Right ventricle myocardium superior (tissue), 1 donor: ENCODE measurements at regions not wholly inside any gene's neighbourhood (a gene's known extent, or its start where the extent isn't known, plus 50 kb on each side); places are given as distances from the start of the nearest gene placed in this dataset.

Experiments used
- ATAC-seq: fragments of 200-7000 bp; cut with Tn5 transposase; one replicate; pipeline ENCODE4 v1.9.1; 2020; ENCODE audit warnings: mild to moderate bottlenecking; ENCODE audit not compliant: poor library complexity
- DNase-seq: peaks from one replicate; pipeline ENCODE4 v3.0.0-alpha.2; 2020
- intact Hi-C: fragments of 100-400 bp; cut with DNase I; formaldehyde crosslinking; loops from one replicate; pipeline ENCODE4 v1.11.2; 2022
- donor health status: DM: no; HTN: yes; CAD: no; lungs with severe emphysema.

DNA sequence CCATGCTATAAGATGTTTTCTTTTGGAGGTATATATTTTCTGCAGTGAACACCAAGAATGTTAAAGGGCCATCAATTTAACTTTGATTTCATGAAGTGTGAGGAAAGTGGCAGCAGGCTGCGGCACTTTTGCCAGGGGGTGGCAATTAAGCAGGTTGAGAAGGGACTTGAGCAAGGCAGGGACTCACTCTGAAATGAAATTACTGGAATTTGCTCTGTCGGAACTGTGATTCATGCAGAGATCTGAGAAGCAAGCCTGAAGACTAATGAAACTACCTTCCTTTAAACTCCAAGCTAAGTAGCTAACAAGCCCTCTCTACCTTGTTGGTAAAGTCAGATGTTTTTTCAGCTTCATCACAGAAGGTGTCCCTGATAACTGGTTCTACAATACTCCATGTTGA lies 441.6 kb downstream of the SIPA1L2 start:
- DNase-seq = no peak
- intact Hi-C loops = no loop called here
- no peak for ATAC-seq

DNA sequence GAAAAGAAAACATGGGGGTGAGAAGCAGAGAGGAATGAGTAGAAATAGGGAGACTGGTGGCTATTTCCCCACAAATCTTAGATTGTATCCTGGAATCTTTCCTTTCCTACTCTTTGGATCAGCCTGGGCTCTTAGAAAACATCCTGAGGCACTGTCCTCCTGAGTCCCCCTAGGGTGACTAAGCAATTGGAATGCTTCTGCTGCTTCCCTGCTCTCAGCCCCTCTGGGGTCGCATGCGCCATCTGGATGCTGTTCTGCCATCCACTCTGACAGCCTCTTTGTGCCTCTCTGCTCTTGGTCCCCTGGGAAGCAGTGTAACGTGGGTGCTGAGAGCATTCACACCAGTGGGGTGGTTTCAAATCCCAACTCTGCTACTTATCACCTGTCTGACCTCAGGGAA lies 443.0 kb downstream of the SIPA1L2 start:
- ATAC-seq (no peak), DNase-seq (no peak)
- intact Hi-C loops = no loop called here

- DNase-seq (no peak), ATAC-seq (no peak)
- intact Hi-C loops = no loop called here
These were observed 445.1 kb downstream of the SIPA1L2 start for GRCh38 chr1:232184561-232185530.

DNA sequence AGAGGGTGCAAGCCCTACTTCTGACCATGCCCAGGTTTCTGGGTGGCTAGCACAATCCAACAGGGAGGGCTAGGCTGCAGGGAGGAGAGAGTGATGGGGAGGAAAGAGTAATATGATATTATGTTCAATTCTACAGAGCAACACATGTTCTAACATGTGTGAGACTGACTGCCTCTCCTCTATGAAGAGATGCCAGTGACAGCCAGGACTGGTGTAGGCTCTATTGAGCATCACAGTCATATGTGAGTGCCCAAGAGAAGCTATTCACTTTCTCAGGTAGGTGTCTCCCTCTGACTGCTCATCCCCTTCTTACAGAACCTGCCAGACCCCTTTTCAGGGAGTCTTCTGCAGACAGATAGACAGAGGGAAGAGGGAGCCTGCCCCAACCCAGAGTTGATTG lies 446.1 kb downstream of the SIPA1L2 start:
- intact Hi-C loops = no loop called here
- ATAC-seq = no peak
- no peak for DNase-seq

GRCh38 chr1:232183266-232183800 lies 446.6 kb downstream of the SIPA1L2 start:
- intact Hi-C loops = no loop called here
- ATAC-seq (no peak), DNase-seq (no peak)

- DNase-seq (no peak), ATAC-seq (no peak)
- intact Hi-C loops = no loop called here
These were observed 447.7 kb downstream of the SIPA1L2 start for GRCh38 chr1:232182236-232182635.

DNA sequence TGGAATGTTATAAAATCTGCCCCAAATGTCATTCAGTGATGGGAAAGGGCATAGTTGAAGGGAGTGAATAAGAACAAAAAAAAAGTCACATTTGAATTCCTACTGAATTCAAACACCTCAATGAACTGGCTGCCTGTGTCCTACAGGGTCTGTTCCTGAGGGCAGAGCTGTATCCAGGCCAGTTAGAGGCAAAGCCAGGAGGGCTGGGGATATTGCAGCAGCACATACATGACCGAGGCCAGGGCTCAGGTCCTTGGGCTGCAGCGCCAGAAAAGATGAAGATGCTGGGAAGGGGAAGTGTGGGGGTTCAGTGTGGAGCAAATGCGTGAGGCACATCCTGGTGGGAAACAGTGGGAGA lies 449.2 kb downstream of the SIPA1L2 start:
- DNase-seq (no peak), ATAC-seq (no peak)
- intact Hi-C loops = no loop called here

- ATAC-seq (no peak), DNase-seq (no peak)
- intact Hi-C loops = no loop called here
These were observed 449.8 kb downstream of the SIPA1L2 start for GRCh38 chr1:232179896-232180778.

- intact Hi-C loops = no loop called here
- DNase-seq (no peak), ATAC-seq (no peak)
These were observed 451.7 kb downstream of the SIPA1L2 start for GRCh38 chr1:232178191-232178590.

GRCh38 chr1:232177438-232177837 lies 452.5 kb downstream of the SIPA1L2 start:
- DNase-seq (no peak), ATAC-seq (no peak)
- intact Hi-C loops = no loop called here

- no peak for ATAC-seq
- no peak for DNase-seq
- intact Hi-C loops = no loop called here
These were observed 453.7 kb downstream of the SIPA1L2 start for GRCh38 chr1:232176222-232176621.

- intact Hi-C loops = no loop called here
- no peak for ATAC-seq
- no peak for DNase-seq
These were observed 455.6 kb downstream of the SIPA1L2 start for GRCh38 chr1:232174306-232174705.

DNA sequence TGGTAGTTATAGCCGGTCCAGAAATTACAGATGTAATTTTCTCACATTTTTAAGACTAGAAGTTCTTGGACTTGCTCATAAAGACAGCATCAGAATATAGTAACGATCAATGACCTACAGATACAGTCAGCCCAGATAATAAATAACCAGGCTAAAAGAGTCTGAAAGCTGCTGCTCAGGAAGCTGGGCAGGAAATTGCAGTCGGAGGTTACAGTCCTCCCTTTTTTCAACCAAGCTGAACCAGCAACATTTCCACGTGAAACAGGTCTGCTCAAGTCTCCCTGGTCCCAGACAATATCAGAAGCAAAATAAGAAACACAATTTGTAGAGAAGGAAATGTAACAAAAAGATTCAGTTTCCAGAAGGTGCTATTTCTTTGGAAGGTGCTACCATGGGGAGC lies 457.4 kb downstream of the SIPA1L2 start:
- DNase-seq (no peak), ATAC-seq (no peak)
- intact Hi-C loops = no loop called here

DNA sequence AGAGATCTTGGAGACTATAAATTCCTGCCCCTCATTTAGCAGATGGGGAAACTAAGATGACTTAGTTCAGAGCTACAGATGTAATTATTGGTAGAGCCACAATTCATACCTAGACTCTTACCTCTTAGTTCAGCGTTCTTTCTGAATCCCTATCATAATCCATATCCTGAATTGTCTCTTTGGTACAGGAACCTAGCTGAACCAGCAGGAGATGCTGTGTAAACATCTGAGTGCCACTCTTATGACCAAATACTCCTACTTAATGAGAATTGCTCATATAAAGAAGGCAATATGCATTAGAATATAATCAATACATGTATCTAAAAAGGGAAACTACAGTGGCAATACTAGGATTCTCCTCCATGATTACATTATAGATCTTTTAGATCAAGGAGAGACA lies 459.0 kb downstream of the SIPA1L2 start:
- intact Hi-C loops = no loop called here
- DNase-seq (no peak), ATAC-seq (no peak)

DNA sequence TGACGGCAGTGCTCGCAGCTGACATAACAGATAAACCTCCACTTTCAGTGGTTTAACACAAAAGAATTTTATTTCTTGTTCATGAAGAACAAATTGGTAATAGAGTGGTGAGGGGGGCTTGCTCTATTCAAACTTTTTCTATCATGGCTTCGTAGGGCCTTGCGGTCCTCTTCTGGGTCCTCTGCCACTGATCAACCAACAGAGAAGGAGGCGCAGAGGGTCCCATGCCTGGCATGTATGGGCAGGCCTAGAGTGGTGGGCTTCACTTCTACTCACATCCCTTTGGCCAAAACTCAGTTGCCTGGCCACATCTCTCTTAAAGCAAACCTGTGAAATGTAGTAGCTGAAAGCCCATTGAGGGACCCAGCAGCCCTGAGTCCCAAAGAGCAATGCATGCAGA lies 460.5 kb downstream of the SIPA1L2 start:
- intact Hi-C loops = no loop called here
- DNase-seq (no peak), ATAC-seq (no peak)

DNA sequence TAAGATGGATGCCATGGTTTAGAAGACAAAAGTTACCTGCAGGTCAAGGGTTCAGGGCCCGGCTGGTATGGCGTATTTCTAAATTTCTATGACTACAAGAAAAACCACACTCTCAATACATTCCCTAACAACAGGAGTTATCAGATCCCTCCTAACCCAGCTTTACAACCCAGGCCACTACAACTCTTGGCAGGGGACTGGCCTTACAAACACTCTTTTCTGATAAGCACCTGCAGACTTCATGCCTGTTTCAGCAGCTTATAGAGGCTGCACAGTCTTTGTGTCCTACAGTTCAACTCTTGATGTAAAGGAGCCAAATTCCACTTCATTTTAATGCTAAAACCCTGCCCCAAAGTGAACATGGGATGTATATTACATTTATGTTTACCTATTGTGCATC lies 461.4 kb downstream of the SIPA1L2 start:
- ATAC-seq = no peak
- DNase-seq = no peak

GRCh38 chr1:232166942-232167341 lies 463.0 kb downstream of the SIPA1L2 start:
- no peak for ATAC-seq
- intact Hi-C loops = no loop called here

More for the DNA sequence above, 461.4 kb downstream of the SIPA1L2 start:
- intact Hi-C loops = no loop called here

DNA sequence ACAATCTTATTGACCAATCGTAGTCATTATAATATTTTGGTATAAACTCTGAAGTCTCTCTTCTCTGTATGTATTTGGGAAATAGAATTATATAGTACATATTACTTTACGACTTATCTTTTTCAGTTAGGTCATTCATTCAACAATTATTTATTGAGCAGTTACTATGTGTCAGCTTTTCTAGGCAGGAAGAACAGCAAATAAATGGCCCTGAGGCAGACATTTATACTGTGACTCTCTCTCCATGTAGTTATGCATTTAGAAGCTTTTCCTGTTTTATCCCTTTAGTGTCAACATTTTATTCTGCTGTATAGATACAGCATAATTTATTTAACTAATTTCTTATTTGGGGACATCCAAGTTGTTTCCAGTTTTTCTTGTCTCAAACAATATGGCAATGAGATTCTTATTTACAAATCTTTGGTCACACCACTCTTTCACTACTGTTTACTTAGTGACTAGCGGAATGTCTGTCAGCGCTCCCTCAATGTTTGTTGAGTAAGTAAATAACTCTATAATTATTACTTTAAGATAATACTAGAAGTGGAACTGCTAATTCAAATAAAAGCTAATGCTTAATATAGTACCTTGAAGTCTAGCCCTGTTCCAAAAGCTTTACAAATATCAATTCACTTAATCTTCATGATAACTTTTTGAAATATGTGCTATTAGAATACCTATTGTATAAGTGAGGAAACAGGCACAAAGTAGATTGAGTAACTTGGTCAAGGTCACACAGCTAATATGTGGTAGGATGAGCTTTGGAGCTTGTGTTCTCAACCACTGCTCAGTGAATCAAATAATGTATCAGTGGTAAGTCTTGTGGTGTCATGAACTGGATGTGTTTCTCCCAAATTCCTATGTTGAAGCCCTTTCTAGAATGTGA lies 465.6 kb downstream of the SIPA1L2 start:
- DNase-seq = no peak
- no peak for ATAC-seq
- intact Hi-C loops = no loop called here

More at GRCh38 chr1:232166942-232167341, 463.0 kb downstream of the SIPA1L2 start:
- no peak for DNase-seq

- intact Hi-C loops = no loop called here
These were observed 466.4 kb downstream of the SIPA1L2 start for GRCh38 chr1:232163533-232163932.

More at GRCh38 chr1:232163533-232163932, 466.4 kb downstream of the SIPA1L2 start:
- no peak for ATAC-seq
- DNase-seq = no peak
